ENCODE measurements at regions not wholly inside any gene's neighbourhood (a gene's known extent, or its start where the extent isn't known, plus 50 kb on each side); places are given as distances from the start of the nearest gene placed in this dataset.

- TF ChIP-seq, protein P1, sequence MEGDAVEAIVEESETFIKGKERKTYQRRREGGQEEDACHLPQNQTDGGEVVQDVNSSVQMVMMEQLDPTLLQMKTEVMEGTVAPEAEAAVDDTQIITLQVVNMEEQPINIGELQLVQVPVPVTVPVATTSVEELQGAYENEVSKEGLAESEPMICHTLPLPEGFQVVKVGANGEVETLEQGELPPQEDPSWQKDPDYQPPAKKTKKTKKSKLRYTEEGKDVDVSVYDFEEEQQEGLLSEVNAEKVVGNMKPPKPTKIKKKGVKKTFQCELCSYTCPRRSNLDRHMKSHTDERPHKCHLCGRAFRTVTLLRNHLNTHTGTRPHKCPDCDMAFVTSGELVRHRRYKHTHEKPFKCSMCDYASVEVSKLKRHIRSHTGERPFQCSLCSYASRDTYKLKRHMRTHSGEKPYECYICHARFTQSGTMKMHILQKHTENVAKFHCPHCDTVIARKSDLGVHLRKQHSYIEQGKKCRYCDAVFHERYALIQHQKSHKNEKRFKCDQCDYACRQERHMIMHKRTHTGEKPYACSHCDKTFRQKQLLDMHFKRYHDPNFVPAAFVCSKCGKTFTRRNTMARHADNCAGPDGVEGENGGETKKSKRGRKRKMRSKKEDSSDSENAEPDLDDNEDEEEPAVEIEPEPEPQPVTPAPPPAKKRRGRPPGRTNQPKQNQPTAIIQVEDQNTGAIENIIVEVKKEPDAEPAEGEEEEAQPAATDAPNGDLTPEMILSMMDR (IDR thresholded peaks at IDR 0.05), result no peak
- TF ChIP-seq EZH2 (IDR thresholded peaks at IDR 0.05), result no peak
Observed at GRCh38 chr15:29480949-29481348, 211.3 kb upstream of the NSMCE3 start.
